KMS-11 (cell line): ENCODE measurements at regions not wholly inside any gene's neighbourhood (a gene's known extent, or its start where the extent isn't known, plus 50 kb on each side); places are given as distances from the start of the nearest gene placed in this dataset.

Source experiments
- H2AFZ ChIP-seq: fragments of 200-600 bp; sonication (generic); 2 replicates; pipeline ENCODE4 v1.6.1; 2016; ENCODE audit warnings: antibody characterized with exemption, mixed run types, low read depth
- H3K27ac ChIP-seq: fragments of 200-600 bp; sonication (generic); 2 replicates; pipeline ENCODE4 v1.6.1; 2016; ENCODE audit warnings: mild to moderate bottlenecking, mixed run types
- H3K27me3 ChIP-seq: fragments of 200-600 bp; sonication (generic); 2 replicates; pipeline ENCODE4 v1.6.1; 2017; ENCODE audit warnings: mild to moderate bottlenecking, low read depth, mixed run types, moderate library complexity; ENCODE audit not compliant: insufficient read depth
- H3K36me3 ChIP-seq: fragments of 200-600 bp; sonication (generic); 2 replicates; pipeline ENCODE4 v1.6.1; 2017; ENCODE audit warnings: mild to moderate bottlenecking, mixed run types; ENCODE audit not compliant: insufficient read depth
- H3K4me1 ChIP-seq: fragments of 200-600 bp; sonication (generic); 2 replicates; pipeline ENCODE4 v1.6.1; 2016; ENCODE audit warnings: mild to moderate bottlenecking, low read depth, mixed run types; ENCODE audit not compliant: poor library complexity, severe bottlenecking
- H3K4me2 ChIP-seq: fragments of 200-600 bp; sonication (generic); 2 replicates; pipeline ENCODE4 v1.7.0; 2016; ENCODE audit warnings: mild to moderate bottlenecking, mixed run types
- H3K4me3 ChIP-seq: fragments of 200-600 bp; sonication (generic); IDR thresholded peaks from 2 replicates; pipeline ENCODE4 v1.6.1; 2017; ENCODE audit warnings: low read depth, low read length, mixed read lengths; ENCODE audit not compliant: insufficient read depth
- H3K79me2 ChIP-seq: fragments of 200-600 bp; sonication (generic); 2 replicates; pipeline ENCODE4 v1.6.1; 2016; ENCODE audit warnings: low read depth, mixed run types; ENCODE audit not compliant: insufficient read depth
- H3K9ac ChIP-seq: fragments of 200-600 bp; sonication (generic); 2 replicates; pipeline ENCODE4 v1.6.1; 2016; ENCODE audit warnings: mild to moderate bottlenecking, mixed run types
- H4K20me1 ChIP-seq: fragments of 200-600 bp; sonication (generic); 2 replicates; pipeline ENCODE4 v1.6.1; 2016; ENCODE audit warnings: mild to moderate bottlenecking, mixed run types; ENCODE audit not compliant: insufficient read depth
- CTCF ChIP-seq: fragments of 200-600 bp; sonication (generic); conservative IDR thresholded peaks from 2 replicates; pipeline ENCODE4 v1.6.1; 2017; ENCODE audit warnings: low read depth, mild to moderate bottlenecking, antibody characterized with exemption, low read length, moderate library complexity, mixed read lengths

- no peaks in the 10 kb centered on the region for H3K36me3 ChIP-seq
- no peak for TF ChIP-seq CTCF
- no peaks in the 10 kb centered on the region for H3K4me1 ChIP-seq
- H3K27me3 ChIP-seq = no peaks in the 10 kb centered on the region
- H3K4me3 ChIP-seq = no peak overlapping the region
- H4K20me1 ChIP-seq = no peaks in the 10 kb centered on the region
- H3K79me2 ChIP-seq = no peaks in the 10 kb centered on the region
- H3K9ac ChIP-seq = no peak overlapping the region
- no peak overlapping the region for H3K27ac ChIP-seq
- H2AFZ ChIP-seq = no peak overlapping the region
- H3K4me2 ChIP-seq = no peak overlapping the region
These were observed 89.6 kb upstream of the CBLB start for GRCh38 chr3:105958237-105959000.

GRCh38 chr3:105959851-105960250 is 91.0 kb upstream of the CBLB start:
- no peak overlapping the region for H3K27ac ChIP-seq
- TF ChIP-seq CTCF = no peak
- no peaks in the 10 kb centered on the region for H4K20me1 ChIP-seq
- no peak overlapping the region for H3K9ac ChIP-seq
- H3K4me1 ChIP-seq = no peaks in the 10 kb centered on the region
- no peaks in the 10 kb centered on the region for H3K79me2 ChIP-seq
- H3K4me3 ChIP-seq = no peak overlapping the region
- H3K27me3 ChIP-seq = no peaks in the 10 kb centered on the region
- no peak overlapping the region for H3K4me2 ChIP-seq
- no peaks in the 10 kb centered on the region for H3K36me3 ChIP-seq
- H2AFZ ChIP-seq = no peak overlapping the region

GRCh38 chr3:105960381-105960780 is 91.6 kb upstream of the CBLB start:
- H4K20me1 ChIP-seq = no peaks in the 10 kb centered on the region
- H3K4me2 ChIP-seq = no peak overlapping the region
- no peak overlapping the region for H2AFZ ChIP-seq
- H3K36me3 ChIP-seq = no peaks in the 10 kb centered on the region
- no peak for TF ChIP-seq CTCF
- no peaks in the 10 kb centered on the region for H3K79me2 ChIP-seq
- H3K4me3 ChIP-seq = no peak overlapping the region
- H3K27ac ChIP-seq = no peak overlapping the region
- H3K9ac ChIP-seq = no peak overlapping the region
- H3K27me3 ChIP-seq = no peaks in the 10 kb centered on the region
- no peaks in the 10 kb centered on the region for H3K4me1 ChIP-seq

- Histone ChIP-seq H3K79me2 (no peaks in the 10 kb centered on the region), H3K36me3 (no peaks in the 10 kb centered on the region), H3K9ac (no peak overlapping the region), H4K20me1 (no peaks in the 10 kb centered on the region), H3K4me2 (no peak overlapping the region), H3K27ac (no peak overlapping the region), H3K27me3 (no peaks in the 10 kb centered on the region), H2AFZ (no peak overlapping the region), H3K4me3 (no peak overlapping the region), H3K4me1 (no peaks in the 10 kb centered on the region)
- no peak for TF ChIP-seq CTCF
These were observed 94.3 kb upstream of the CBLB start for GRCh38 chr3:105963161-105963560.
